NCI-H1930 (cell line): ENCODE measurements at regions not wholly inside any gene's neighbourhood (a gene's known extent, or its start where the extent isn't known, plus 50 kb on each side); places are given as distances from the start of the nearest gene placed in this dataset.

Source experiments
- DNase-seq, 2 experiments: peaks; one replicate each; lab custom pipeline; 2025; lab: John Stamatoyannopoulos, UW

GRCh38 chr14:39868949-39869348, 436.7 kb upstream of the FBXO33 start:
- DNase-seq = no peak

DNA sequence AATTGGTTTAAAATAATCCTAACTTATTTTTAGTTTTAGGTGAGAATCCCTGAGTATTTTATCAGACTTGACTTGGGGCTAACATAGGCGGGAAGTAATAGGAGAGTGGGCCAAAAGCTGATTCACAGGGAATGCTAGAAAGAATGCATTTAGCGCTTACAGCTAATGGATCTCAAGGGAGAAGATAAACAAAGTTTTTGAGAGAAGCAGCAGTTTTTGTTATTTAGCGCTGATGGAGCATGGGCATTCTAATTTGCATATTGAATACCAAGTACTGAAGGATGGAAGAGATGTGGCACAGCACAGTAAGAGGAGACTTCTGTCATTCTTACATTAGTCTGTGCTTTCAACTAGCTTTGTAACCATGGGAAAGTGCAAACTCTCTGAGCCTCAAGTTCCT, 436.0 kb upstream of the FBXO33 start:
- no peak for DNase-seq

DNA sequence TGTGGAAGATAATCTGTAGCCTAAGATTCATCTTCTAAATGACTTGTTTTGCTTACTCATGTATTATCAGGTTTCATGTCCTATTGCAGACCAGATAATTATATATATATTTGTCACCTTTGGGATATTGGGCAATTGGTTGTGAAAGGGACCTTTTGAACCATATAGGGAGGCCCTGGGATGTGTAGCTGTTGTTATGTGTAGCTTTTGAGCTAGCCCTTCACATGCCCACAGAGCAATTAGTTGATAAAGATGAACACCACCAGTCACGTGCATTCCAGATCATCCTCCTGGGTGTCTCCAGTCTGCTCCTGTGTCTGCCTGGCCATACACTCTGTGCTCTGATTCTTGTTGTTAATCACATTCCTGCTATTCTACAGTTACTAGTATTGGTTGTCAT, 431.2 kb upstream of the FBXO33 start:
- no peak for DNase-seq

DNA sequence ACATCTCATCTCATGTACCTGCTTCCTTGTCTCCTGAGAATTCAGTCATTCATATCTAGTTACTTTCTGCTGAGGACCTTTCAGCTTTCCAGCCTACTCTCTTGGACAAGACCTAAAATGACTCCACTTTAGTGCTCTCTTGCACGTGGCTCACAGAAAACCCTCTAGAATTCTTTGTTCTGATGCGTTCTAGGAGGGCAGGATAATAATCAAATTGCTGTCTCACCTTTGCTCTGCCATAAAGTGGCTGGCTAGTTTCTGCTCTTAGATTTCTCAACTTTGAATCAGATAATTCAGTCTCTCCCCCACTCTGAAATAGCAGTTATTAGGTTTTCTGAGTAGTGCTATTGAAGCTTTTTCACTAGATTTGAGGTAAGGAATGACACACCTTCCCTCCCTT, 429.5 kb upstream of the FBXO33 start:
- DNase-seq = no peak

- DNase-seq = no peak
Measured at GRCh38 chr14:39861229-39861600, 429.0 kb upstream of the FBXO33 start.

GRCh38 chr14:39860596-39861228, 428.5 kb upstream of the FBXO33 start:
- DNase-seq = no peak

GRCh38 chr14:39859314-39859713, 427.1 kb upstream of the FBXO33 start:
- no peak for DNase-seq

DNA sequence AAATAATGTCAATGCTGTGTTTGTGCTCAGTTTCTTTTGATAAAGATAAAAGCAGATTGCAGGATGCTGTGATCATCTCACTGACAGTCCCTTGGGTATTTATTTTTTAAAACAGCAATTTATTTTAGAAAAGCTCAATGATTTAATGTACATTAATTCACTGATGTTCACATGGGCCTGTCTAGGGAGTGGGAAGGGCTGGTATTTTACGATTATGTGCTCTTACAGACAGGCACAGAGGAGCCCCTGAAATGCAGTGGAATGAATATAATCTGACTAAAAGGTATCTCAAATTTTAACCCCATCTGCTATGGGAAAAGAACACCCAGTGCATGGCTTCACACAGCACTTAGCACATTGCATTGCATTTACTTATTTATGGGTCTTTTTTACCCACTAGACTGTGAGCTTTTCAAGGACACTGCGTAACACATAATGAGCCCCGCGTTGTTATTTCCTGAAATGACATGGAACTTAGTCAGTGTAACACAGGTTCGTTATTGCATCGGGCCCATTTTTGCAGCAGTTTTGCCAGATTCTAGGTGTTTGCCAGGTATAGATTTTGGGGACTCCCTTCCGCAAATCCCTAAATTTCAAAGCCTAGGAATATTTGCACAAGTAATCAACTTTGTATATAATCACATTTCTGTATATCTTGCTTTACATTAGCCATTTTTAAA, 425.3 kb upstream of the FBXO33 start:
- no peak for DNase-seq

GRCh38 chr14:39853441-39853840, 421.2 kb upstream of the FBXO33 start:
- DNase-seq = no peak

GRCh38 chr14:39851202-39851601, 419.0 kb upstream of the FBXO33 start:
- DNase-seq = no peak

- no peak for DNase-seq
Measured at GRCh38 chr14:39847852-39848251, 415.6 kb upstream of the FBXO33 start.

DNA sequence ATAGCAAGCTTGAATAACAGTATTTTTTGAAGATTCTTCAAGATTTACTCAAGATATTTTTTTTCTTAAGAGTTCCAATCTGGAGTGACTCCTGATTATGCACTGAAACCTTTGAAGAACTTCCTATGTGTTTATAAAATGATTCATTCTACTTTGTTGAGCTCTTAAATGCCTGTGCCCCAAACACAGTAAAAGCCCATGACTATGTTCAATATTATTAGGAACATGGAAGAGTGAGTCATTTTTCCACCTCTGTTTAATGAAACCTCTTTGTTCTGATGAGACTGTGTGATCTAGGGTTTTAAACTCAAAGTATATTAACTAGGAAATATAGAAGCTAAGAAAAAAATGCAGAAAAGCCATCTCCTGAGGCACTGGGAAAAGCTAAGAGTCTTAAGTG, 415.0 kb upstream of the FBXO33 start:
- DNase-seq = no peak

GRCh38 chr14:39843881-39844280, 411.6 kb upstream of the FBXO33 start:
- no peak for DNase-seq

DNA sequence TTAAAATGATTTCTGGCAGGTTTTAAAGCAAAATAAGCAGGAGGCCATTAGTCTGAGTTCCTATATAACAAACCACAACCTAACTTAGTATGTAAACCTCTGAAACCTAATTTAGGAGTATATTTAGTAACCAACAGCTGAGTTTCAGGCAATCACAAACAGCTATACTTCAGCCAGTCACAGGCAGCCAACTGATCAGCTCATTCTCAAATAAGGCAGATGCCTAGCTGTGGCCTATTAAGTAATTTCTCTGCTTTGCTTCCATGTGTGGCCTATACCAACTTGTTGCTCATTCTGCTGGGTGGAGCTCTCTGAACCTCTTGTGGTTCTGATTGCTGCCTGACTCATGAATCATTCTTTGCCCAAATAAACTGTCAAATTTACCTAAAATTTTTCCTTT, 408.9 kb upstream of the FBXO33 start:
- no peak for DNase-seq

- DNase-seq = no peak
Measured at GRCh38 chr14:39827901-39828655, 395.8 kb upstream of the FBXO33 start.

DNA sequence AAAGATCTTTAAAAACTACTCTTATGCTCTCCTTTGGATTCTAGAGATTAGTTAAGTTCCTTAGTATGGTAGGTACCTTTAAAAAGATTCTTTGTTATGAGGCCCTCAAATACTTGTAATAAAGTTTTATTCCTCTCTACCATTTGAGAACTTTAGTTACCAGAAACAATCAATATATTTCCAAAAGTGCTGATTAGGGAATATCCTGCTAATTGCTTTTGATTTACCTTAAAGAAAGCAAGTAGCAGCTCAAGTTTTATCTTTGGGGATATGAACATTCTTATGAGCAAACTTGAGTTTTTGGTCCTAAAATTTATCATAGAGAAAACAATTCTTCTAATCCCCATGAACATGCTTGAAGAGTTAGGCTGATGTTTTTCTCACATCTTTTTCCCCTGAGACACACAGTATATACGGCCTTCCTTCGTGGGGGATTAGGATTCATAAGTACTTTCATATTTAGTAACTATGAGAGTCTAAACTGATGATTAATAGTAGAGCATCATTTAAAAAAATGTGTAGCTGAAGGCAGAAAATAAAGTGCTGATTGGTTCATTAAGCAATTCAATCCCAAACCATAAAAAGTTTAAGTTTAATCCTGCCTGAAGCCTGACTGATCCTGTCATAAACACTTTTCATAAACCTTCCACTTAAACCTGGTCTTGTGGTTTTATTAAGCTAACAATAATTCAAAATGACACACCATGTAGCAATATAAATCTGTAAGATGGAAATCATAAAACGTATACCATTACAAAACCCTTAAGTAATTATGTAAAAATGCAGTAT, 380.5 kb upstream of the FBXO33 start:
- DNase-seq = no peak

GRCh38 chr14:39807271-39807670, 375.0 kb upstream of the FBXO33 start:
- DNase-seq = no peak

DNA sequence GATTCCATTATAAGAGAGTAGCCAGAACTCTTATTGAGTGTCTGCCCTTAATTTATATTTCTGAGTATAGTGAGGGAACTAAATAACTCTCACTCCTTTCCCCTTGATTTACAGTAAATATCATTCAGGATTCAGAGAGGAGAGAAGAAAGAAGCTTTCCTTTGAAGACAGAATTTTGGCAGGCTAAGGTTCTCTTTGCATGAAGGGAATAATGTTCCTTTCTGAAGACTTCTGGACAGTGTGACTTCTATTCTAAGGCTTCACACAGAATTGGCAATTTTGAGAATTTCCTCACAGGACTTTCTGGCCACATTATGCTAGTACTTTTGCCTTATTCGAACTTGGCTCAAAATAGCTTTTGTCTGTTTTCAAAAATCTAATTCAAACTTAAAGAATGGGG, 352.2 kb upstream of the FBXO33 start:
- no peak for DNase-seq

GRCh38 chr14:39781466-39781865, 349.2 kb upstream of the FBXO33 start:
- DNase-seq = no peak

GRCh38 chr14:39773387-39774126, 341.3 kb upstream of the FBXO33 start:
- DNase-seq = no peak

- no peak for DNase-seq
Measured at GRCh38 chr14:39772627-39773026, 340.4 kb upstream of the FBXO33 start.

GRCh38 chr14:39768589-39768988, 336.4 kb upstream of the FBXO33 start:
- no peak for DNase-seq
